B cell (primary cell): ENCODE measurements at regions not wholly inside any gene's neighbourhood (a gene's known extent, or its start where the extent isn't known, plus 50 kb on each side); places are given as distances from the start of the nearest gene placed in this dataset.

Source experiments
- CTCF ChIP-seq: fragments of 200-600 bp; IDR thresholded peaks from one replicate; pipeline ENCODE4 v1.8.0; 2022; ENCODE audit warnings: antibody characterized with exemption, mild to moderate bottlenecking
- EZH2 ChIP-seq: IDR thresholded peaks from 2 replicates; pipeline ENCODE4 v1.6.1; 2012; ENCODE audit warnings: borderline replicate concordance, low read depth, mild to moderate bottlenecking, moderate library complexity, low read length; ENCODE audit not compliant: insufficient read depth, poor library complexity, severe bottlenecking

GRCh38 chr7:109734601-109735000 lies 1164.9 kb downstream of the DNAJB9 start:
- no peak for TF ChIP-seq CTCF
- no peak for TF ChIP-seq EZH2
